ENCODE measurements at regions not wholly inside any gene's neighbourhood (a gene's known extent, or its start where the extent isn't known, plus 50 kb on each side); places are given as distances from the start of the nearest gene placed in this dataset.

DNA sequence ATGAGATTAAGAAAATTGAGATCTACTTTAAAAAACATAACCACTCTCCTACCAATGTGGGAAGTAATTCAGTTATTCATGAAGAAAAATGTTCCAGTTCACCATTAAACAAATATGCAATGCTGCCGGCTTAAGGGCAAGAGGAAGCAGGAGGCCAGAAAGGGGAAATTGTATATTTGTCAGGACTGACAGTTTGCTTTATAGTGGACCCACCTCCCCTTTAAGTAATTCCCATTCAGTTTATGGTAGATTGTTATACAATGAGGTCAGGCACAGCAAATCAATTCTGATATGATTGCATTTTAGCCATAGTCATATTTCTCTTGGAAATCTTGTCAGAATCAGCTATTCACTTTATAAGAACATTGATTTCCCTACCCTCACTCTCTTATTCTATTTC is 547.8 kb downstream of the FRK start:
- TF ChIP-seq CHD4 (IDR thresholded peaks at IDR 0.05; ENCODE audit: borderline replicate concordance) (no peak), POLR2A (IDR thresholded peaks at IDR 0.05; ENCODE audit: low read length) (no peak), TP53 (CRISPR knock-in tag; IDR thresholded peaks at IDR 0.05) (no peak), ESRRA (IDR thresholded peaks at IDR 0.05; ENCODE audit: borderline replicate concordance, low read length) (no peak), CHD2 (IDR thresholded peaks at IDR 0.05; ENCODE audit: low read length, partially characterized antibody) (no peak), RARB (CRISPR knock-in tag; IDR thresholded peaks at IDR 0.05) (no peak), MAFK (IDR thresholded peaks at IDR 0.05; ENCODE audit: partially characterized antibody) (no peak), ZSCAN20 (CRISPR knock-in tag; IDR thresholded peaks at IDR 0.05) (no peak)
- TF ChIP-seq, protein P1, sequence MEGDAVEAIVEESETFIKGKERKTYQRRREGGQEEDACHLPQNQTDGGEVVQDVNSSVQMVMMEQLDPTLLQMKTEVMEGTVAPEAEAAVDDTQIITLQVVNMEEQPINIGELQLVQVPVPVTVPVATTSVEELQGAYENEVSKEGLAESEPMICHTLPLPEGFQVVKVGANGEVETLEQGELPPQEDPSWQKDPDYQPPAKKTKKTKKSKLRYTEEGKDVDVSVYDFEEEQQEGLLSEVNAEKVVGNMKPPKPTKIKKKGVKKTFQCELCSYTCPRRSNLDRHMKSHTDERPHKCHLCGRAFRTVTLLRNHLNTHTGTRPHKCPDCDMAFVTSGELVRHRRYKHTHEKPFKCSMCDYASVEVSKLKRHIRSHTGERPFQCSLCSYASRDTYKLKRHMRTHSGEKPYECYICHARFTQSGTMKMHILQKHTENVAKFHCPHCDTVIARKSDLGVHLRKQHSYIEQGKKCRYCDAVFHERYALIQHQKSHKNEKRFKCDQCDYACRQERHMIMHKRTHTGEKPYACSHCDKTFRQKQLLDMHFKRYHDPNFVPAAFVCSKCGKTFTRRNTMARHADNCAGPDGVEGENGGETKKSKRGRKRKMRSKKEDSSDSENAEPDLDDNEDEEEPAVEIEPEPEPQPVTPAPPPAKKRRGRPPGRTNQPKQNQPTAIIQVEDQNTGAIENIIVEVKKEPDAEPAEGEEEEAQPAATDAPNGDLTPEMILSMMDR (IDR thresholded peaks at IDR 0.05): no peak
- TF ChIP-seq, protein P2, sequence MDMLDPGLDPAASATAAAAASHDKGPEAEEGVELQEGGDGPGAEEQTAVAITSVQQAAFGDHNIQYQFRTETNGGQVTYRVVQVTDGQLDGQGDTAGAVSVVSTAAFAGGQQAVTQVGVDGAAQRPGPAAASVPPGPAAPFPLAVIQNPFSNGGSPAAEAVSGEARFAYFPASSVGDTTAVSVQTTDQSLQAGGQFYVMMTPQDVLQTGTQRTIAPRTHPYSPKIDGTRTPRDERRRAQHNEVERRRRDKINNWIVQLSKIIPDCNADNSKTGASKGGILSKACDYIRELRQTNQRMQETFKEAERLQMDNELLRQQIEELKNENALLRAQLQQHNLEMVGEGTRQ (IDR thresholded peaks at IDR 0.05): no peak
- TF ChIP-seq, protein P3, sequence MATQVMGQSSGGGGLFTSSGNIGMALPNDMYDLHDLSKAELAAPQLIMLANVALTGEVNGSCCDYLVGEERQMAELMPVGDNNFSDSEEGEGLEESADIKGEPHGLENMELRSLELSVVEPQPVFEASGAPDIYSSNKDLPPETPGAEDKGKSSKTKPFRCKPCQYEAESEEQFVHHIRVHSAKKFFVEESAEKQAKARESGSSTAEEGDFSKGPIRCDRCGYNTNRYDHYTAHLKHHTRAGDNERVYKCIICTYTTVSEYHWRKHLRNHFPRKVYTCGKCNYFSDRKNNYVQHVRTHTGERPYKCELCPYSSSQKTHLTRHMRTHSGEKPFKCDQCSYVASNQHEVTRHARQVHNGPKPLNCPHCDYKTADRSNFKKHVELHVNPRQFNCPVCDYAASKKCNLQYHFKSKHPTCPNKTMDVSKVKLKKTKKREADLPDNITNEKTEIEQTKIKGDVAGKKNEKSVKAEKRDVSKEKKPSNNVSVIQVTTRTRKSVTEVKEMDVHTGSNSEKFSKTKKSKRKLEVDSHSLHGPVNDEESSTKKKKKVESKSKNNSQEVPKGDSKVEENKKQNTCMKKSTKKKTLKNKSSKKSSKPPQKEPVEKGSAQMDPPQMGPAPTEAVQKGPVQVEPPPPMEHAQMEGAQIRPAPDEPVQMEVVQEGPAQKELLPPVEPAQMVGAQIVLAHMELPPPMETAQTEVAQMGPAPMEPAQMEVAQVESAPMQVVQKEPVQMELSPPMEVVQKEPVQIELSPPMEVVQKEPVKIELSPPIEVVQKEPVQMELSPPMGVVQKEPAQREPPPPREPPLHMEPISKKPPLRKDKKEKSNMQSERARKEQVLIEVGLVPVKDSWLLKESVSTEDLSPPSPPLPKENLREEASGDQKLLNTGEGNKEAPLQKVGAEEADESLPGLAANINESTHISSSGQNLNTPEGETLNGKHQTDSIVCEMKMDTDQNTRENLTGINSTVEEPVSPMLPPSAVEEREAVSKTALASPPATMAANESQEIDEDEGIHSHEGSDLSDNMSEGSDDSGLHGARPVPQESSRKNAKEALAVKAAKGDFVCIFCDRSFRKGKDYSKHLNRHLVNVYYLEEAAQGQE (IDR thresholded peaks at IDR 0.05): no peak
